Dedifferentiated amniotic fluid mesenchymal stem cell (primary cell): ENCODE measurements at regions not wholly inside any gene's neighbourhood (a gene's known extent, or its start where the extent isn't known, plus 50 kb on each side); places are given as distances from the start of the nearest gene placed in this dataset.

Experiments used
- DNase-seq: peaks from one replicate; pipeline ENCODE4 v3.0.0-alpha.2; 2016; ENCODE audit errors: extremely low spot score

- DNase-seq, result no peak
These were observed 116.4 kb upstream of the RGMA start for GRCh38 chr15:93205413-93205812.

DNA sequence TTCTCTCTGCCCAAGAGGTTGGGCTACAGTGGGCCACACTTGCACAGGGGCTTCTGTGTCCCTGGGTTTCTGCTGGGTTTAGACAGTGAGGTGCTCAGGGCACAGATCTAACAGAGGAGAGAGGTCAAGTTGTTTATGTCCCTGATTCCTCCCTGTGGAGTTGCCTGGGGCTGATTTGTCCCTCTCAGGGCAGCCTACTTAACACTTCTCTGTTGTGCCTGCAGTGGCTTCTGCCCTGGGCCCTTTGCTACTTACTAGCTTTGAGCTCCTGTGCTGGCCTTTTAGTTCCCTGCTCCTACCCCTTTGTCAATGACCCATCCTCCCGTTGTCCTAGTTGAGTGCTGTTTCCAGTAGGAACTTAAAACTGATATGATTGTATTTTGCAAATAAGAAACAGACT lies 114.0 kb upstream of the RGMA start:
- no peak for DNase-seq

DNA sequence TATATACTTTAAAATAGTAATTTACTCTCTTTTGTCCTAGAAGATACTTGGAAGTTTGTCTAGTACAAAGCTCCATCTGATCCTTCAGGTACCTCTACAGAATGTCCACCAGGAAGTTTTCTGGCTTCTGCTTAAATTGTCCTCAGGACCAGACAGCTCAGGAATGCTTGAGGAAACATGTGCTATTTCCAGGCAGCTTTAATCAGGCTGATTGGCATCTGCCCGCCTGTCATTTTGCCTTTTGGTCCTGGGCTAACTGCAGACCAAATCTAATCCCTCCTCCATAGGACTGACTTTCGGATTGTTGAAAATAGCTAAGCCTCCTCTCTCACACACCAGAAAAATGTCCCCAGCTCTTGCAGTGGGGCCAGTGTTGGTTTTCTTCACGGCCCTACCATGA lies 113.4 kb upstream of the RGMA start:
- DNase-seq, result no peak

DNA sequence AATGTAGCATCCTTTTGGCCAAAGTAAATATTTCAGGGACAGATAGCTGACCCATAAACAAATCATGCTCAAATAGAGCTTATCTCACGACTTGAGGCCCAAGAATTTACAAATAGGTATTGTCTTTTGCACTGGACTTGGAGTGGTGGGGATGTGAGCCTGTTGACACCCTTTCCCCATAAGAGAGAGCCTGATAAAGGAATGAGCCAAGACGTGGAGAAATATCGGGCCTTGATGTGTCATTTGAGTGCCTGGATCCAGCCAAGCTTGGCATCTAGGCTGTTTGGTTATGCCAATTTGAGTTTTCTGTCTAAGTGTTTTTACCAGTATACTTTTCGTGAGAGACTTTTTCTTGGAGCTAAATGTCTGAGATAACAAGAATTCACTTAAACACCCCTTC lies 112.9 kb upstream of the RGMA start:
- no peak for DNase-seq

GRCh38 chr15:93200837-93201226 lies 111.8 kb upstream of the RGMA start:
- no peak for DNase-seq

- DNase-seq, result no peak
These were observed 111.2 kb upstream of the RGMA start for GRCh38 chr15:93200081-93200836.

DNA sequence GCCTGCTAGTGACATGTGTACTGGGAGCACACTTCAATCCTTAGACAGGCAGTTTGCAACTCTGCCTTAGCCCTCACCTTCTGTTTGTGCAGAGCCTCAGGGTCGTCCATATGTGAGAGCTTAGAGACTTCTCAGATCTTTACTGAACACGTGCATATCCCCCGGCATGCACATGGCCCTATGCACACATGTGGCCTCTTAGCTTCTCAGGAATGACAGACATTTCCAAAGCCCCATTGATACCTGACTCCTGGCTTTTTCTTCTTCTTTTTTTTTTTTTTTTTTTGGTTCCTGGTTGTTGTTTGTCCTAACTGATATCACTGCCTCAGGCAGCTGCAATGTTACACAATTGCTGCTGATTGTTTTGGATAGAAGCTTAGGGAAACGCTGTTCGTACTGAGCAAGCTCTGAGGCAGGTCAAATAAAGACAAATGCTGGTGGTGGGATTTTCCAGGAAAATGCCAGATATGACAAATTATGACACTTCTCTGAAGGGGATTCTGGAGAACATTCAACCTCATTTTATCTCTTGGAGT lies 107.2 kb upstream of the RGMA start:
- DNase-seq, result no peak

GRCh38 chr15:93195109-93195508 lies 106.1 kb upstream of the RGMA start:
- DNase-seq, result no peak

DNA sequence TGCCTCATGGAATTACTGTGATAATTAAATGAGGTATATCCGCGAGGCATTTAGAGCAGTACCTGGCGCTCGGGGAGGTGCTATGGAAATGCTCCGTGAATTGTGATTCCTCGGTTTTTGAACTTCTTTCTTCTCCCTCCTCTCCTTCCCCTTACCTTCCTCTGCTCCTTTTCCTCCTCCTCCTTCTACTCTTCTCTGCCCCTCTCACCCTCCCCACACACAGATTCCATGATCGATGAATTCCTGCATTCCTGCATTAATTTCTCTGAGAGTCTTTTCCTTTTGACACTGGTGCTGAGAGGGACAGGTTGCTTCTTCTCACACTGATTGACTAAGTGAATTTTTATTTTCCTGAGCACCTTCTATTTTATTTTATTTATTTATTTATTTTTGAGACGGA lies 101.2 kb upstream of the RGMA start:
- DNase-seq, result no peak

- no peak for DNase-seq
These were observed 100.5 kb upstream of the RGMA start for GRCh38 chr15:93189561-93189960.

DNA sequence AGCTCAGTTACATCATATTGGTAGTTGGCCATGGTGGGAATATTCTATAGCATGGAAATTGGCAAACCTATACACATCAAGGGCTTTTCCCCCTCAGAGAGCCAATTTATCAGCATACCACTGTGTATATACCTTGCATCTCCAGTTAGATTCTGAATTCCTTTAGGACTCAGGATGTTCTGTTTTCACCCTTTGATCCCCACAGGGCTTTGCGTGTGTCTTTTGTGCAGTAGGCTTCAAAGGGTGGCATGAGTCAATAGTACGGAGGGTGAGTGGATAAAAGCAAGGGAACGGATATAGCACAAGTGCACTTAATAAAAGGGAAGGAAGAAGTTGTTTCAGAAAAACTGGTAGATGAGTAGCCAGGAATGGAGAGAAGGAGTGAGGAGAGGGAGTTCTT lies 99.2 kb upstream of the RGMA start:
- DNase-seq, result no peak

DNA sequence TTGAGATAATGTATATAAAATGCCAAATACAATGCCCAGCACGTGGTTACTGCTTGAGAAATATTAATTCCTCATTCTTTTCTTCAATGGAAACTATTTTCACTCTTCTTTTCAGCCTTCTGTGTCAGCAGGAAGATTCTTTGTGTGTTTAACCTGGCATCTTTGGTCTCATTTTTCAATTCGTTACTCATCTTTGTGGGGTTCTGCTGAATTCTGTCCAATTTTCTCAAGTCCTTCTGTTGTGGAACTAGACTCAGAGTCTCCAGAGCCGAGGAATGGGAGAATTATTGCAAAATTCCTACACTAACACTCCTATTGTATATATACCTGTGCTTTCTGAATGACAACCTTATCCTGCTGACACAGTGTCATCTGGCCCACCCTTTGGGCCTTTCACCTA lies 96.8 kb upstream of the RGMA start:
- no peak for DNase-seq

DNA sequence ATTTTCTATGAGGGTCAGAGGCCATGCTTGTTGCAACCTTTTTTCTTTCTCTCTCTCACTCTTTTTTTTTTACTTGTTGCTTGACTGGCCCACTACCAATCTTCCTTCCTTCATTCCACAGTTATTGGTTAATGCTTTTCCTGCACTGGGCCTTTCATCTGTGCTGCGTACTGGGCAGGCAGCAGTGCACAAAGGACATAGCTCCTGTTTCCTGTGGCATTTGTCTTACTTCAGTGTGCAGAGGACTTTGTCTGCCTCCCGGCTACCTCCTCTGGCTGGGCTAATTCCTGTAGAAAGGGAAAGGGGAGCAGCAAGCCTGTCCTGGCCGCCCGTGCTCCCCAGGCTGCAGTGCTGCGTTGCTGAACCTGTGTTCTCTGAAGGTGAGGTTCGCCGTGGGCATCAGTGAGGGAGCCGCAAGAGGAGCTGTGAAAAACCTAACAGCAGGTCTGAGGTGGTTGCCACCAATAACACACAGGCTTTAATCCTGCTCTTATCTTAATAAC lies 93.7 kb upstream of the RGMA start:
- DNase-seq, result no peak

GRCh38 chr15:93180656-93181055 lies 91.6 kb upstream of the RGMA start:
- DNase-seq, result no peak

- DNase-seq, result no peak
These were observed 91.1 kb upstream of the RGMA start for GRCh38 chr15:93180128-93180527.

- DNase-seq, result no peak
These were observed 90.7 kb upstream of the RGMA start for GRCh38 chr15:93179700-93180102.

- DNase-seq, result no peak
These were observed 90.1 kb upstream of the RGMA start for GRCh38 chr15:93179072-93179471.

DNA sequence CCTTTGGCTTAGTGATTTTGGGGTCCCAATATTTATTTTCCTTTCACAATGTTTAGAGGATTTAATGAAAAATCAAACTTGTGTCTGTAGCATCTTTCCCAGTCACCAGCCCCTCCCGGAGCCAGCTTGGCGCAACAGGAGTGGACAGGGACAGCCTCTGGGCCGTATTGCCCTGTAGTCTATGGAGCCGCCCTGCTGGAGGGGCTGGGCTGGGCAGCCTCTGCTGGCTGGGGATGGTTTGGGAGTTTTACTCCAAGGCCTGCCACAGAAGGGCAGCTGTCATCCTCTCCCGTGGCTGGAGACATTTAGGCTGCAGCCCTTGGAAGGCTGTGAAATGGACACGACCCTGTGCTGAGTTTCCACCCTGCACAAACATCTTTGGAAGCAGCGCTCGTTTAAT lies 89.4 kb upstream of the RGMA start:
- DNase-seq, result no peak

DNA sequence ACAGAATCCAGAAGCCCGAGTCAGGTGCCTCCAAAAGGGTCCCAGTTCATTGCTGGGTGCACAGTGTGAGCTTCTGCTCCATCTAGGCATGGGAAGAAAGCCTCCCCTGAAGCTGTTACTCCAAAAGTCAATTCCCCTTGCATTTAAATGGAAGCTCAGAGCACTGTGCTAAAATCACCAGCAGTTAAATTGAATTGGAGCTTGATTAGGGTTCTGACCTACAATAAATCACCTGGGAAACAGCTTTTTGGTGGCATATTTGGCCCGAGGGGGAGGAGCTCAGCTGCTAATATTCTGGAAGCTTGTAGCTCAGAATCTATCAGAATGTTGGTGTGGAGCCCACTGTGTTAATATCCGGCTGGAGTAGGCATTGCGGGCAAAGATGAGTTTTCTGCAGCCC lies 87.1 kb upstream of the RGMA start:
- no peak for DNase-seq

DNA sequence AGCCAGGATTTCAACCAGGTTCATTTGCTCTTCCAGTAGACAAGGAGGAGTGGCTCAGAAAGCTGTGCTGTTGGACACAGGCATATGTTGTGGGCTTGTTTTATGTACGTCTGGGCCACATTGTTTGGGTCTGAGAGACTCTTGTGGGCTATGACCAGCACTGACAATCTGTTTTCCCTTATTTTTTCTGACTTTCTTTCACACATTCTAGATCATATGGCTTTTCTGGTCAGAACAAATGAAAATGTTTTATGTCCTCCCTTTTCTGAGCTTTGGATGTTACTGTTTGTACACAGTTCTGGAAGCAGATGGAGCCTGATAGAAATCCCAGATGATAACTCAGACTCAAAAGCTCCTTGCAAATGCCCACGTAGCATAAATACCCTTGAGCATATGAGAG lies 85.8 kb upstream of the RGMA start:
- DNase-seq, result no peak

- DNase-seq, result no peak
These were observed 84.4 kb upstream of the RGMA start for GRCh38 chr15:93173369-93173768.

GRCh38 chr15:93171476-93171875 lies 82.5 kb upstream of the RGMA start:
- no peak for DNase-seq

GRCh38 chr15:93170329-93170728 lies 81.3 kb upstream of the RGMA start:
- no peak for DNase-seq

DNA sequence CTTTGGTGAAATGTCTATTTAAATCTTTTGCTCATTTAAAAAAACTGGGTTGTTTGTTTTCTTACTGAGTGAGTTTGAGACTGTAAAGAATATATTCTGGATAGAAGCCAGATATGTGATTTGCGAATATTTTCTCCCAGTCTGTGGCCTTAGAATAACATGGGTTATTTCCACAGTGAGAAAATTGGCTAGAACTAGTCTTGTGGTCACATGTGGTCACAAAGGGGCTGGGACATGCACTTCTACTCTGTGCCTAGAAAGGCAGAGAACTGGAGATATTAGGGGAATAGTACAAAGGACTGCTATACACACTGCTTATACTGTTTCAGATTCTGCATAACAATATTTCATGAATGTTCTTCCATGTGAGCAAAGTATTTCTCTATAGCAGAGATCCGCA lies 79.9 kb upstream of the RGMA start:
- no peak for DNase-seq
